Left lung (tissue), 4 donors: ENCODE measurements at regions not wholly inside any gene's neighbourhood (a gene's known extent, or its start where the extent isn't known, plus 50 kb on each side); places are given as distances from the start of the nearest gene placed in this dataset.
A peak's percentile ranks its signal among the peaks of the same experiment; 100 is the strongest.
"Not testable (repeated sequence)": the region's sequence is repeated elsewhere in the genome, so short reads cannot be mapped to it uniquely, and the experiment has no call there.

ENCODE experiments used
- ATAC-seq: fragments of 200-7000 bp; cut with Tn5 transposase; one replicate; pipeline ENCODE4 v1.9.1; 2020; ENCODE audit warnings: moderate library complexity
- DNase-seq, 4 donors: peaks; one replicate each; pipeline ENCODE4 v3.0.0-alpha.2; 2013 to 2020
- H3K27ac ChIP-seq, 2 donors: fragments of 200-600 bp; sonication (generic) in 1 of 2; one replicate each; pipeline versions ENCODE4 v1.5.0 to v1.8.0; 2020 to 2021
- H3K27me3 ChIP-seq, 2 donors: fragments of 200-600 bp; sonication (generic) in 1 of 2; one replicate each; pipeline versions ENCODE4 v1.5.0 to v1.8.0; 2020 to 2021
- H3K36me3 ChIP-seq, 2 donors: fragments of 200-600 bp; sonication (generic) in 1 of 2; one replicate each; pipeline versions ENCODE4 v1.5.0 to v1.8.0; 2020 to 2021
- H3K4me1 ChIP-seq, 2 donors: fragments of 200-600 bp; one replicate each; pipeline ENCODE4 v1.8.0; 2021
- H3K4me3 ChIP-seq, 2 donors: fragments of 200-600 bp; sonication (generic) in 1 of 2; one replicate each; pipeline versions ENCODE4 v1.5.0 to v1.8.0; 2020 to 2021; ENCODE audit warnings: mild to moderate bottlenecking in 1 of 2
- H3K9me3 ChIP-seq, 2 donors: fragments of 200-600 bp; sonication (generic) in 1 of 2; one replicate each; pipeline versions ENCODE4 v1.5.0 to v1.8.0; 2020 to 2021
- intact Hi-C, 2 donors: fragments of 100-400 bp; cut with DNase I; formaldehyde crosslinking; loops; one replicate each; pipeline versions ENCODE4 v1.11.2 to v1.14.2; 2022
- TF ChIP-seq, protein P1 (sequence below), 2 donors: fragments of 200-600 bp; sonication (generic) in 1 of 2; IDR thresholded peaks; one replicate each; pipeline versions ENCODE4 v1.5.0 to v1.8.0; 2021; ENCODE audit warnings: antibody characterized with exemption in 2 of 2
- donor health status: DM: no; HTN: yes; CAD: no.
- donor health status: DM: no; HTN: no; CAD: no.

DNA sequence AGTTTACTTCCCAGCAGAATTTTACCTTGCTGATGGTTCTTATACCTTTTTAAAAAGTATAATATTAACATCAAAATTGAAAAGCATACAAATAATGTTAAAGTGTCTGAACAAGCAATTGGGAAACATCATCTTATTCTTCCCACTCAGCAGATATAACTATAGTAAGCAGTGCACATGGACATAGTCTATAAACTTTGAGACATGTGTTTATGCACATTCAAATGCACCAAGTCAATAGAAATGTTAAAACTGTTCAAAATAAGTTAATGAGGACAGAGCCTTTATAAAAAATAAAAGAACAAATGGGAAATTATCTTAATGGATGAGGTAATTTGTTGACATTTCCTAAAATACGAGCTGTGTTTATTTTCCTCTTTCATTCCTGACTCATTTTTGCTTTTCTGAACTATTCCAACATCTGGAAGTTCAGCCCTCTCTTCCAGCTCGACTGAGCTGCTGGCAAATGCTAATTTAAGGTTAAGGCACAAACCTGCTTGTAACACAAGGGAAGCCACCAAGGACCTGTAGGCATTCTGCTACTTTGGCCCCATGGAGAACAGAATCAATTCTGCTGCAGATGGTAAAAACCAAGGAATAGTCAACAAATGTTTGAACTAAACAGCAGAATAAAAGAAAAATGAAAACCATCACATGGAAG lies 110.3 kb upstream of the MAP3K4 start:
- Histone ChIP-seq H3K9me3 (no peaks in the 10 kb centered on the region), H3K4me1 (no peaks in the 10 kb centered on the region), H3K27ac (no peak overlapping the region), H3K36me3 (no peaks in the 10 kb centered on the region), H3K27me3 (no peaks in the 10 kb centered on the region), H3K4me3 (no peak overlapping the region)
- intact Hi-C loops, result no loop called here
- DNase-seq, result peak in 2 of 4 donors; percentile 29 to 34
- TF ChIP-seq, protein P1, sequence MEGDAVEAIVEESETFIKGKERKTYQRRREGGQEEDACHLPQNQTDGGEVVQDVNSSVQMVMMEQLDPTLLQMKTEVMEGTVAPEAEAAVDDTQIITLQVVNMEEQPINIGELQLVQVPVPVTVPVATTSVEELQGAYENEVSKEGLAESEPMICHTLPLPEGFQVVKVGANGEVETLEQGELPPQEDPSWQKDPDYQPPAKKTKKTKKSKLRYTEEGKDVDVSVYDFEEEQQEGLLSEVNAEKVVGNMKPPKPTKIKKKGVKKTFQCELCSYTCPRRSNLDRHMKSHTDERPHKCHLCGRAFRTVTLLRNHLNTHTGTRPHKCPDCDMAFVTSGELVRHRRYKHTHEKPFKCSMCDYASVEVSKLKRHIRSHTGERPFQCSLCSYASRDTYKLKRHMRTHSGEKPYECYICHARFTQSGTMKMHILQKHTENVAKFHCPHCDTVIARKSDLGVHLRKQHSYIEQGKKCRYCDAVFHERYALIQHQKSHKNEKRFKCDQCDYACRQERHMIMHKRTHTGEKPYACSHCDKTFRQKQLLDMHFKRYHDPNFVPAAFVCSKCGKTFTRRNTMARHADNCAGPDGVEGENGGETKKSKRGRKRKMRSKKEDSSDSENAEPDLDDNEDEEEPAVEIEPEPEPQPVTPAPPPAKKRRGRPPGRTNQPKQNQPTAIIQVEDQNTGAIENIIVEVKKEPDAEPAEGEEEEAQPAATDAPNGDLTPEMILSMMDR (IDR thresholded peaks at IDR 0.05), result no peak
- ATAC-seq, result no peak

DNA sequence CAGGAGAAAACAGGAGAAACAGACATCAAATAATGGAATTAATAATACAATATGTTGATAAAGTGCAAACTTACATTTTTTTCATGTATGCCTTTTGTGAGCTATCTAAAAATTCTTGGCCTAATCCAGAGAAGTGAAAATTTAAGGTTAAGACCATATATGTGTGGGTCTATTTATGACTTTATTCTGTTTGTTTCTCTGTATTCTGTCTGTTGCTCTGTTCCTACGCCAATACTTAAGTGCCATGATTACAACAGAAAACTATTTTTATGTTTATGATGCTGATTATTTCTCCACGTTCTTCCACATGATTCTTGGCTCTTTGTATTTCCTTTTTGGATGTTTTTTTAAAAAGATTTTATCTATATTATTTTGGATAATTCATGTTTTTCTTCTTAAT lies 109.6 kb upstream of the MAP3K4 start:
- no peaks in the 10 kb centered on the region for H3K4me1 ChIP-seq
- H3K36me3 ChIP-seq, result no peaks in the 10 kb centered on the region
- H3K27ac ChIP-seq, result no peak overlapping the region
- ATAC-seq (no peak), DNase-seq (peak in 2 of 4 donors; percentile 46 to 63)
- no peaks in the 10 kb centered on the region for H3K27me3 ChIP-seq
- no peak overlapping the region for H3K4me3 ChIP-seq
- no peaks in the 10 kb centered on the region for H3K9me3 ChIP-seq
- intact Hi-C loops, result no loop called here
- TF ChIP-seq, protein P1 (IDR thresholded peaks at IDR 0.05), result no peak

DNA sequence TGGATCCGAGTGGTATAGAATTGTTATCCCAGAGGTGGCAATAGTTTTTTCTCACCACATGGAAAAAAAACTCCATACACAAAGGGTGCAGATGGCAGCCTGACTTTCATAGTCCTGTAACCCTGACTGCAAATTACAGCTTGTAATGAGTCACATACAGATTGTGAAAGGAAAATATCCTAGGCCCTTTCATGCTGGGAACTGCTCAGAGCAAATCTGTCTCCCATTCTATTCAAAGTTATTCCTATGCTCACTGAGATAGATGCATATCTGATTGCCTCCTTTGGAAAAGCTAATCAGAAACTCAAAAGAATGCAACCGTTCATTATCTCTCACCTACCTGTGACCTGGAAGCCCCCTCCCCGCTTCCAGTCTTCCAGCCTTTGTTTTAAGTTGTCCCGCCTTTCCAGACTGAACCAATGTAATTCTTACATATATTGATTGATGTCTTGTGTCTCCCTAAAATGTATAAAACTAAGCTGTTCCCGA lies 108.7 kb upstream of the MAP3K4 start:
- peak in 2 of 4 donors; percentile 4 to 21 for DNase-seq
- Histone ChIP-seq H3K36me3 (no peaks in the 10 kb centered on the region), H3K27me3 (no peaks in the 10 kb centered on the region), H3K4me3 (no peak overlapping the region), H3K27ac (no peak overlapping the region), H3K9me3 (peaks cover 0 to 2% of the 10 kb centered on the region in 2 donors), H3K4me1 (no peaks in the 10 kb centered on the region)
- peak; percentile 44 for ATAC-seq
- TF ChIP-seq, protein P1 (IDR thresholded peaks at IDR 0.05), result no peak
- intact Hi-C loops, result no loop called here

DNA sequence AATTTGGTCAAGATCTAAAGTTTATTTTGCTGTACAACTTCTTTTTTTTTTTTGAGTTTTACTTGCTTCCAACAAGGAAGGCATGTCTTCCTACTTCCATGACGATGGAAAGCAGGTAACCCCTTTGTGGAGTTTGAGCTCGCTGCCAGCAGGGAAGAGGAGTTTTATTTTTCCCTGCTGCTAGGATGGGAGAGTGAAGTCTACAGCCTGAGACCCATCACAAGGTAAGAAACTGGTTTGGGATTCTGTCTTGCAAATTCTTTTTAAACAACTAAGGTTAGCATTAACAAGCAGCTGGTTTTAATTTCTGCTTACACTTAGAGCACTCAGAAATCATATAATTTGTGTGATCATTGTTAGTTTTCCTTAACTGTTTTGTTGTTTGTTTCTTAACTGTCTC lies 108.0 kb upstream of the MAP3K4 start:
- Histone ChIP-seq H3K9me3 (peaks cover 0 to 2% of the 10 kb centered on the region in 2 donors), H3K36me3 (no peaks in the 10 kb centered on the region), H3K27ac (no peak overlapping the region), H3K4me1 (no peaks in the 10 kb centered on the region), H3K27me3 (no peaks in the 10 kb centered on the region), H3K4me3 (no peak overlapping the region)
- no peak for DNase-seq
- no peak for ATAC-seq
- intact Hi-C loops, result no loop called here
- TF ChIP-seq, protein P1 (IDR thresholded peaks at IDR 0.05), result no peak

DNA sequence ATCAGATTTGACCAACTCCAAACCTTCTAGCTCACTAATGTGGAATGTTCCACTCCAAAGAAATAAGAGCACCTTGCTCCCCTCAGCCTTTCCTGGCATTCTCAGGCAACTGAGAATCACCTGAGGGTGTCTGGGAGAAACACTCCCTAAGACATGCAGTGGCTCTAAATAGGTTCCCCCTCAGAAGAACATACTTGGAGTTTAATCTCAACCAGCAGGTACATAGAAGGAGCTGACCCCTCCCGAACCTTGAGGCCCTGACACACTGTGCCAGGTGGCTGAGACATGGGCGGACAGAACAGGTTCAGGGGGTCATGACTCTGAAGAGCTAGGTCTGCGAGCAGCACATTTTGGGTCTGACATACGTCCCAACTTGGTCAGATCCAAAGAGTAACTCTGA lies 107.6 kb upstream of the MAP3K4 start:
- Histone ChIP-seq H3K4me3 (no peak overlapping the region), H3K36me3 (no peaks in the 10 kb centered on the region), H3K27me3 (no peaks in the 10 kb centered on the region), H3K9me3 (peaks cover 0 to 2% of the 10 kb centered on the region in 2 donors), H3K27ac (no peak overlapping the region), H3K4me1 (no peaks in the 10 kb centered on the region)
- TF ChIP-seq, protein P1 (IDR thresholded peaks at IDR 0.05), result no peak
- ATAC-seq, result no peak
- DNase-seq, result no peak
- intact Hi-C loops, result no loop called here

DNA sequence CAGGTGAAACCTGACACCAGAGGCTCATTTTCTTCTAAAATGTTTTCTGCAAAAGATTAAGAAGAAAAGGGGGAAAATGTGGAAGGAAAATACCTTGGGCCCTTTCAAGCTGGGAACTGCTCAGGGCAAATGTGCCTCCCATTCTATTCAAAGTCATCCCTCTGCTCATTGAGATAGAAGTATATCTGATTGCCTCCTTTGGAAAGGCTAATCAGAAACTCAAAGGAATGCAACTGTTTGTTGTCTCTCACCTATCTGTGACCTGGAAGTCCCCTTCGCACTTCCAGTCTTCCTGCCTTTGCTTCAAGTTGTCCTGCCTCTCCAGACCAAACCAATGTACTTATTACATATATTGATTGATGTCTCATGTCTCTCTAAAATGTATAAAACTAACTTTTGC lies 102.4 kb upstream of the MAP3K4 start:
- ATAC-seq, DNase-seq, H3K27me3 ChIP-seq, H3K4me1 ChIP-seq, H3K9me3 ChIP-seq, H3K36me3 ChIP-seq, H3K27ac ChIP-seq, H3K4me3 ChIP-seq, intact Hi-C loops: not testable (repeated sequence)
